Esophagus squamous epithelium (tissue), 4 donors: ENCODE measurements at regions not wholly inside any gene's neighbourhood (a gene's known extent, or its start where the extent isn't known, plus 50 kb on each side); places are given as distances from the start of the nearest gene placed in this dataset.

Experiments used
- CTCF ChIP-seq, 6 experiments: fragments of 450-650 bp in 4 of 6; fragments of 200-600 bp in 2 of 6; sonication (generic) in 2 of 6; IDR thresholded peaks; one replicate each; pipeline ENCODE4 v1.5.1; 2016 to 2019; ENCODE audit warnings: antibody characterized with exemption in 6 of 6, mild to moderate bottlenecking in 4 of 6, moderate library complexity in 4 of 6
- POLR2A ChIP-seq, 4 donors: fragments of 450-650 bp; IDR thresholded peaks; one replicate each; pipeline ENCODE4 v1.6.1; 2017; ENCODE audit warnings: antibody characterized with exemption in 4 of 4, mild to moderate bottlenecking in 4 of 4, moderate library complexity in 3 of 4

- TF ChIP-seq CTCF (IDR thresholded peaks at IDR 0.05) (no peak), POLR2A (IDR thresholded peaks at IDR 0.05) (no peak)
Observed at GRCh38 chr1:29756085-29756484, 519.8 kb downstream of the PTPRU start.
